Stimulated activated CD4-positive, alpha-beta T cell treated with anti-CD3 and anti-CD28 coated beads, TNF-alpha, amount 100 ng/mL, for 1 hour (primary cell): ENCODE measurements at regions not wholly inside any gene's neighbourhood (a gene's known extent, or its start where the extent isn't known, plus 50 kb on each side); places are given as distances from the start of the nearest gene placed in this dataset.

ENCODE experiments used
- DNase-seq, 3 donors: peaks; one replicate each; pipeline ENCODE4 v3.0.0-alpha.2; 2020; ENCODE audit warnings: low read depth in 3 of 3, low spot score in 1 of 3

GRCh38 chr5:173796721-173797495 is 91.2 kb upstream of the CPEB4 start:
- DNase-seq, result no peak

- DNase-seq, result no peak
Observed at GRCh38 chr5:173798127-173798810, 89.9 kb upstream of the CPEB4 start.

GRCh38 chr5:173800340-173800739 is 87.8 kb upstream of the CPEB4 start:
- DNase-seq, result no peak

- DNase-seq, result no peak
Observed at GRCh38 chr5:173801006-173801405, 87.1 kb upstream of the CPEB4 start.

GRCh38 chr5:173802670-173803165 is 85.4 kb upstream of the CPEB4 start:
- no peak for DNase-seq

- no peak for DNase-seq
Observed at GRCh38 chr5:173804579-173804978, 83.6 kb upstream of the CPEB4 start.

GRCh38 chr5:173806270-173807035 is 81.7 kb upstream of the CPEB4 start:
- DNase-seq, result no peak

GRCh38 chr5:173807181-173807655 is 80.9 kb upstream of the CPEB4 start:
- no peak for DNase-seq

GRCh38 chr5:173808079-173808808 is 79.9 kb upstream of the CPEB4 start:
- DNase-seq, result no peak

GRCh38 chr5:173809014-173809413 is 79.1 kb upstream of the CPEB4 start:
- no peak for DNase-seq

- DNase-seq, result no peak
Observed at GRCh38 chr5:173812811-173813550, 75.2 kb upstream of the CPEB4 start.

- DNase-seq, result no peak
Observed at GRCh38 chr5:173814053-173814452, 74.1 kb upstream of the CPEB4 start.

- no peak for DNase-seq
Observed at GRCh38 chr5:173815571-173815970, 72.6 kb upstream of the CPEB4 start.

- no peak for DNase-seq
Observed at GRCh38 chr5:173816728-173817127, 71.4 kb upstream of the CPEB4 start.

GRCh38 chr5:173817561-173817960 is 70.6 kb upstream of the CPEB4 start:
- no peak for DNase-seq

- no peak for DNase-seq
Observed at GRCh38 chr5:173819521-173819920, 68.6 kb upstream of the CPEB4 start.

- no peak for DNase-seq
Observed at GRCh38 chr5:173823274-173823644, 64.9 kb upstream of the CPEB4 start.

GRCh38 chr5:173823721-173824567 is 64.2 kb upstream of the CPEB4 start:
- DNase-seq, result no peak

GRCh38 chr5:173825215-173825865 is 62.8 kb upstream of the CPEB4 start:
- DNase-seq, result no peak
